ENCODE measurements at regions not wholly inside any gene's neighbourhood (a gene's known extent, or its start where the extent isn't known, plus 50 kb on each side); places are given as distances from the start of the nearest gene placed in this dataset.

DNA sequence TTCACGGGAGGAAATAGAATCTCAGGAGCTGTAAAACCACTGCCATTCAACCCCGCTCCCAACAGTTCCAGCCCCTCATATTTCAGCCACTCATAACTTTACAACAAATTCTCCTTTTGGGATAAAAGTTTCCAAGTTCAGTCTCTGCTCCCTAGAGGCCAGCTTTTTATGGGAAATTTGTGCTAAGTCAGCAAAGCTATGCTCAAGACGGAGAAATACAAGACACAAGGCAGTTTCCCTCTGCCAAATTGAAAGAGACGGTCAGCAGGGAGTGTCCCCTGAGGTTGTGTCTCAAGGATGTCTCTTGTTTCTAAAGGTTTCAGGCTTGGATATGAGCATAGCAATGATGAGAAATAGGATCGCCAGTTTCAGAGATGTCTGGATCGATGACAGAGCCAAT is 608.6 kb downstream of the CCDC171 start:
- no peaks in the 10 kb centered on the region for H3K27me3 Mint-ChIP-seq

DNA sequence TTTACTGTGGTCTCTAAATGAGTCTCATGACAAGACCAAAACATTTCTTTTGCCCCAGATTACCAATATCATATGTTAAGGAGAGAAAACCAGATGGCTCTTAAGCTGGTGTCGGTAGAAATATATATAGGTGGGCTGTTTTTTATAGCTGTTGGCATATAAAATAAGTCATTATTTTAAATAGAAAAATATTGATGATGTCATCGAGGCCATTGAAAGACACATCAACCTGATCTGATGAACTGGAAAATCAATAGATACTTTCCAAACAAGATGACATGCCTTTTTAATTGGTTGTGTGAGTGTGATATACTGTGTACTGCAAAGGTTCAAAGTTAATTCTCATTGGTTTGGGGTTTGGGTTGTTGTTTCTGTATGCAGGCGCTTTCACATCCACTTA is 617.3 kb downstream of the CCDC171 start:
- ATAC-seq (replicated peaks) = no peak
- no peak overlapping the region for H3K4me3 Mint-ChIP-seq
- H3K27me3 Mint-ChIP-seq = no peaks in the 10 kb centered on the region
- H3K4me1 Mint-ChIP-seq = no peaks in the 10 kb centered on the region
- H3K27ac Mint-ChIP-seq = no peak overlapping the region
- H3K9me3 Mint-ChIP-seq = no peaks in the 10 kb centered on the region
- H3K36me3 Mint-ChIP-seq (ENCODE audit: low read depth) = no peaks in the 10 kb centered on the region

More for the DNA sequence above, 608.6 kb downstream of the CCDC171 start:
- Mint-ChIP-seq H3K36me3 (ENCODE audit: low read depth) (no peaks in the 10 kb centered on the region), H3K27ac (no peak overlapping the region), H3K4me3 (no peak overlapping the region), H3K9me3 (peaks cover 16% of the 10 kb centered on the region), H3K4me1 (no peaks in the 10 kb centered on the region)
- no peak for ATAC-seq (replicated peaks)

DNA sequence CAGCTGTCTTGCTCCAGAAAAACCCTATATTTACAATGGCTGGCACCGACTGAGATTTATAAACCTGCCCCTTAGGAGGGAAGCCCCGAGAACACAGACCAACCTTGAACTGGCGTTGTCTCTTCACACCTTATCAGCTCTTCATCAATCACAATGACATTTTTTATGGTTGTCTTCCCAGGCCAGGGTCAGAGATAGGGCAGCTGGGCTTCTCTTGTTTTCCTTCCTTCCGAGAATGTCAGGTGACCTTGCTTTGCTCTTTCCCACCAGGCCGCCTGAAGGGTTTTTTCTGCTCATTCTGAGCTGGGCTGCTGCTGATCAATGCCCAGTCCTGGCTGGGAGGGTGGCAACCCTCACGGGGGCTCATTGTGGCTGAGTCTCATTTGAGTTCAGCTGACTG is 619.1 kb downstream of the CCDC171 start:
- Mint-ChIP-seq H3K36me3 (ENCODE audit: low read depth) (no peaks in the 10 kb centered on the region), H3K9me3 (no peaks in the 10 kb centered on the region), H3K4me1 (no peaks in the 10 kb centered on the region), H3K27ac (no peak overlapping the region), H3K4me3 (no peak overlapping the region), H3K27me3 (no peaks in the 10 kb centered on the region)
- ATAC-seq (replicated peaks) = no peak

DNA sequence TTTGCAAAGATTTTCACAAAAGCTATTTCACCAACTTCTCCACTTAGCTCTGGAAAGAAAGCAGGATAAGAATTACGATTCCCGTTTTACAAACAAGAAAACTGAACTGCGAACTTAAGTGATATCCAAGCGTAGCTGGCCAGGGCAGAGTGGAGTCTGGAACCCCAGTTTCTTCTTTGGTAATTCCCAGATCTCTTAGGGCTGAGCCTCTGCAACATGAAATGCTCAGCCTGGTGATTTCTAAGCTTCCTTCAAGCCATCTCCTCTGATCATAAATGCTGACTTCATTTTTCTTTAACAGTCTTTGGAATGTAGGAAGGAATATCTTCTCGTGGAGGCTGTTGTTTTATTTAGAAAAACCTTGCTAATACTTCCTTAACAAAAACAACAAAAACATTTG is 620.0 kb downstream of the CCDC171 start:
- no peaks in the 10 kb centered on the region for H3K36me3 Mint-ChIP-seq (ENCODE audit: low read depth)
- no peak overlapping the region for H3K27ac Mint-ChIP-seq
- ATAC-seq (replicated peaks) = no peak
- H3K9me3 Mint-ChIP-seq = no peaks in the 10 kb centered on the region
- H3K4me3 Mint-ChIP-seq = no peak overlapping the region
- H3K27me3 Mint-ChIP-seq = no peaks in the 10 kb centered on the region
- H3K4me1 Mint-ChIP-seq = no peaks in the 10 kb centered on the region

DNA sequence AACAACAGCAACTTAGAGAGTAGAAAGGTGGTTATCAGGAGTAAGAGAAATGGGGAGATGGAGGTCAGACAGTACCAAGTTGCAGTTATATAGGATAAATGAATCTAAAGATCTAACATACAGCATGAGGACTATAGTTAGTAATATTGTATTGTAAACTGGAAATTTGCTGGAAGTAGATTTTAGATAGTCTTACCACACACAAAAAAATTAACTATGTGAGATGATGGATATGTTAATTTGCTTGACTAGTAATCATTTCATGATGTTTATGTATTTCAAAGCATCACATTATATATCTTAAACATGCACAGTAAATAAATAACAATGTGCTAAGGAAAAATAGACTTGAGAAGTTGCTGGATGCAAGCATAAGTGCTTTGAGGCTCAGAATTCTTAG is 622.1 kb downstream of the CCDC171 start:
- Mint-ChIP-seq H3K9me3 (no peaks in the 10 kb centered on the region), H3K4me1 (no peaks in the 10 kb centered on the region), H3K27me3 (no peaks in the 10 kb centered on the region), H3K27ac (no peak overlapping the region), H3K4me3 (no peak overlapping the region), H3K36me3 (ENCODE audit: low read depth) (no peaks in the 10 kb centered on the region)
- ATAC-seq (replicated peaks) = no peak

GRCh38 chr9:16175461-16175860 is 622.6 kb downstream of the CCDC171 start:
- no peak overlapping the region for H3K27ac Mint-ChIP-seq
- no peak for ATAC-seq (replicated peaks)
- H3K4me1 Mint-ChIP-seq = no peaks in the 10 kb centered on the region
- no peaks in the 10 kb centered on the region for H3K9me3 Mint-ChIP-seq
- no peaks in the 10 kb centered on the region for H3K36me3 Mint-ChIP-seq (ENCODE audit: low read depth)
- no peaks in the 10 kb centered on the region for H3K27me3 Mint-ChIP-seq
- no peak overlapping the region for H3K4me3 Mint-ChIP-seq

DNA sequence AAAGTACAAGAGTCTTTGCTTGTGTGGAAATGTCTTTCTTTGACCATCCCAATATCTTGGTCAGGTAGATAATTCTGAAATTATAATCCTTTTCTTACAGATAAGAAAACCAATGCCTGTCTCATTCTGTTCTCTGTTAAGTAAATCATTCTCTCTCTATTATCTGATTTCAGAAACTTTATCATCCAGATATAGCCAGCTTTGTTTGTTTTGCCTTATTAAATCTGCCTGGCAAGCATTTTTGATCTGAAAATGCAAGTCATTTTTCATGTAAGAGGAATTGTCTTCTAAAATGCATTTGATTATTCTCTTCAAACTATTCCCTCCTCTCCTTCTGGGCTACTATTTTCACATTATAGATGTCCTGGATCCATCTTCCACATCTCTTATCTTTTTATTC is 625.5 kb downstream of the CCDC171 start:
- H3K36me3 Mint-ChIP-seq (ENCODE audit: low read depth) = no peaks in the 10 kb centered on the region
- no peaks in the 10 kb centered on the region for H3K4me1 Mint-ChIP-seq
- no peak overlapping the region for H3K27ac Mint-ChIP-seq
- no peak for ATAC-seq (replicated peaks)
- H3K4me3 Mint-ChIP-seq = no peak overlapping the region
- no peaks in the 10 kb centered on the region for H3K27me3 Mint-ChIP-seq
- no peaks in the 10 kb centered on the region for H3K9me3 Mint-ChIP-seq

GRCh38 chr9:16179566-16179965 is 626.7 kb downstream of the CCDC171 start:
- Mint-ChIP-seq H3K27ac (no peak overlapping the region), H3K4me1 (no peaks in the 10 kb centered on the region), H3K27me3 (no peaks in the 10 kb centered on the region), H3K36me3 (ENCODE audit: low read depth) (no peaks in the 10 kb centered on the region), H3K4me3 (no peak overlapping the region), H3K9me3 (no peaks in the 10 kb centered on the region)
- peak; percentile 59 for ATAC-seq (replicated peaks)

DNA sequence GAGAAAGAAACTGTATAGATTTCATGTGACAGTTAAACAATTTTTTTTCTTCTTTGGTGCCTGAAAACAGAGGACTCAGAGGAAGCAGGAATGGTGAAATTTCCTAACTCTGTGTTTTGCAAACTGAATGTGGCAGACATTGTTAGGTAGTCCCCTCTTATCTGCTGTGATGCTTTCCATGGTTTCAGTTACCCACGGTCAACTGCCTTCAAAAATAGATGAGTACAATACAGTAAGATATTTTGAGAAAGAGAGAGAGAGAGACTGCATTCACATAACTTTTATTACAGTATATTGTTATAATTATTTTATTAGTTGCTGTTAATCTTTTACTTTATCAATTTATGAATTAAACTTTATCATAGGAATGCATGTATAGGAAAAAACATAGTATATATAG is 627.2 kb downstream of the CCDC171 start:
- Mint-ChIP-seq H3K4me1 (no peaks in the 10 kb centered on the region), H3K27me3 (no peaks in the 10 kb centered on the region), H3K9me3 (no peaks in the 10 kb centered on the region), H3K27ac (no peak overlapping the region), H3K4me3 (no peak overlapping the region), H3K36me3 (ENCODE audit: low read depth) (no peaks in the 10 kb centered on the region)
- no peak for ATAC-seq (replicated peaks)

DNA sequence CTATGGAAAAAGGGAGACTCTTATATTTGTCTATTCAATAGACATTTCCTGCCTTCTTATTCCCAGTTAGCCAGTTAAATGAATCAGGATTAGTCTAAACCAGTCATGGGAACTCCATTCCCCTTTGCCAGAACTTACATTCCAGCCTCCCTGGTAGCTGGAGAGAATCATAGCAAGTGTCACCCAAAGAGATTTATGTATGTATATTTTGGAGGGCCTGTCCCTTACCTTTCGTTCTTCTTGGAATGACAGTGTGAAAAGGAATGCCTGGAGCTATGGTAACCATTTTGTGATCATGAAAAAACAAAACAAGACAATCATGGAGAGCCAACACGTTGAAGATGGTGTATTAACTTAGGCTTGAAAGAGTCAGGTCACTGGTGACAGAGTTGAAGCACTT is 627.7 kb downstream of the CCDC171 start:
- Mint-ChIP-seq H3K4me1 (no peaks in the 10 kb centered on the region), H3K27ac (no peak overlapping the region), H3K4me3 (no peak overlapping the region), H3K27me3 (no peaks in the 10 kb centered on the region), H3K9me3 (no peaks in the 10 kb centered on the region), H3K36me3 (ENCODE audit: low read depth) (no peaks in the 10 kb centered on the region)
- no peak for ATAC-seq (replicated peaks)

DNA sequence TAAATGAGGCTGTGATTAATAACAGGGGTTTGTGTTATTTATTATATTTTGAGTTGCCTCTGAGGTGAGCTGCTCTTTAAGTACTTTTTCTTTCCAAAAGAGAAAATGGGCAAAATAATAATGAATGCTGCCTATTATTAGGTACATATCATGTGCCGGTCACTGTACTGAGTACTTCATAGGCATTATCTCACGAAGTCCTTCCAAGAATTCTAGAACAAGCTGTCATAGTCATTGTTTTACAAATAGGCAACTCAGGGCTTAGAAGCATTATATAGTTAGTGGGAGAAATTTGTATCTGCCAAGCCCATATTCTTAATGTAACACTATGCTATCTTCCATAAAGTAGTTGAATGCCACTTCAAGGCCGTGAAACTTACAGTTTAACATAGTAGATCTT is 628.7 kb downstream of the CCDC171 start:
- no peaks in the 10 kb centered on the region for H3K36me3 Mint-ChIP-seq (ENCODE audit: low read depth)
- ATAC-seq (replicated peaks) = no peak
- H3K4me1 Mint-ChIP-seq = no peaks in the 10 kb centered on the region
- no peak overlapping the region for H3K27ac Mint-ChIP-seq
- H3K4me3 Mint-ChIP-seq = no peak overlapping the region
- H3K9me3 Mint-ChIP-seq = no peaks in the 10 kb centered on the region
- H3K27me3 Mint-ChIP-seq = no peaks in the 10 kb centered on the region

GRCh38 chr9:16182784-16183183 is 629.9 kb downstream of the CCDC171 start:
- Mint-ChIP-seq H3K4me1 (no peaks in the 10 kb centered on the region), H3K27me3 (no peaks in the 10 kb centered on the region), H3K4me3 (no peak overlapping the region), H3K36me3 (ENCODE audit: low read depth) (no peaks in the 10 kb centered on the region), H3K9me3 (no peaks in the 10 kb centered on the region), H3K27ac (no peak overlapping the region)
- ATAC-seq (replicated peaks) = no peak

DNA sequence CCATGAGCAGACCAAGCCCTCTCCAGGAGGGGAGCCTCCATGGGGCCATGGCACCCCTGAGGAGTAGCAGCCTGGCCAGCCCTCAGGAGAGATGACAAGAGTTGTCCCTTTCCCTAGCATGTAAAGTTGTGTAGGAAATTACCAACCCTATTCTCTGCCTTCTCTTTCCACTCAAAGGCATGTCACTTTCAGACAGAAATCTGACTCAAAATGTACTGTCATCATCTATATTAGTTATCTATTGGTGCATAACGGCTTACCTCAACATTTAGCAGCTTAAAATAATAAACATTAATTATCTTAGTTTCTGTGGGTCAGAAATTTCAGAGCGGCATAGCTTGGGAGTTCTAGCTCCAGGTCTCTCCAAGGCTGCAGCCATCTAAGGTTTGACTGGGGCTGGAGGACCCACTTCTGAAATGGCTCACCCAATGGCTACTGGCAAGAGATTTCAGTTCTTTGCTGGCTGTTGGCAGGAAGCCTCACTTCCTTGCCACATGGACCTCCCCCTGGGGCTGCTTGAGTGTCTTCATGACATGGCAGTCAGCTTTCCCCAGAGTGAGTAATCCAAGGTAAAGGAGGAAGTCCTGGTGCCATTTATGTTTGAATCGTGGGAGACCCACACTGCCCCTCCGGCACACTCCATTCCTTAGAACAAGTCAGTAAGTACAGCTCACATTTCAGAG is 632.3 kb downstream of the CCDC171 start:
- ATAC-seq (replicated peaks) = no peak
- H3K4me1 Mint-ChIP-seq = no peaks in the 10 kb centered on the region
- no peaks in the 10 kb centered on the region for H3K27me3 Mint-ChIP-seq
- H3K9me3 Mint-ChIP-seq = peaks cover 7% of the 10 kb centered on the region
- no peaks in the 10 kb centered on the region for H3K36me3 Mint-ChIP-seq (ENCODE audit: low read depth)
- no peak overlapping the region for H3K4me3 Mint-ChIP-seq
- no peak overlapping the region for H3K27ac Mint-ChIP-seq

DNA sequence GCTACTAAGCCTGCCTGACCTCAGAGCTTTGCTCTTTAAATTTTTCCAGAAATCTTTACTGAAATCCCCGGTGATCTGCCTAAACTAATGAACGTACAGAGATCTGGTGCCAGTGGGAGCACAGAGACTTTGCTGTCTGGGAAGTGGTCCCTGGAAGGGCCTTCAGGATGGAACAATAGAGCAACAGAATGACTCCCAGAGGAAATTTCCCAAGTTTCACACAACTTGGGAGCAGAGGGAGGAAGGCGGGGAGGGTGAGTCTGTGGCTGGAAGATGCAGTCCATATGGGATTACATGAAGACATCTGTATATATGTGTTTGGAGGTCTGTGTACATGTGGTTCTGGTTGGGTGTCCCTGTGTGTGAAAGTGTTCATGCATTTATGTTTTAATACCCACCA is 638.3 kb downstream of the CCDC171 start:
- no peak overlapping the region for H3K4me3 Mint-ChIP-seq
- no peaks in the 10 kb centered on the region for H3K36me3 Mint-ChIP-seq (ENCODE audit: low read depth)
- no peaks in the 10 kb centered on the region for H3K27me3 Mint-ChIP-seq
- peaks cover 11% of the 10 kb centered on the region for H3K9me3 Mint-ChIP-seq
- no peak overlapping the region for H3K27ac Mint-ChIP-seq
- ATAC-seq (replicated peaks) = no peak
- H3K4me1 Mint-ChIP-seq = no peaks in the 10 kb centered on the region

DNA sequence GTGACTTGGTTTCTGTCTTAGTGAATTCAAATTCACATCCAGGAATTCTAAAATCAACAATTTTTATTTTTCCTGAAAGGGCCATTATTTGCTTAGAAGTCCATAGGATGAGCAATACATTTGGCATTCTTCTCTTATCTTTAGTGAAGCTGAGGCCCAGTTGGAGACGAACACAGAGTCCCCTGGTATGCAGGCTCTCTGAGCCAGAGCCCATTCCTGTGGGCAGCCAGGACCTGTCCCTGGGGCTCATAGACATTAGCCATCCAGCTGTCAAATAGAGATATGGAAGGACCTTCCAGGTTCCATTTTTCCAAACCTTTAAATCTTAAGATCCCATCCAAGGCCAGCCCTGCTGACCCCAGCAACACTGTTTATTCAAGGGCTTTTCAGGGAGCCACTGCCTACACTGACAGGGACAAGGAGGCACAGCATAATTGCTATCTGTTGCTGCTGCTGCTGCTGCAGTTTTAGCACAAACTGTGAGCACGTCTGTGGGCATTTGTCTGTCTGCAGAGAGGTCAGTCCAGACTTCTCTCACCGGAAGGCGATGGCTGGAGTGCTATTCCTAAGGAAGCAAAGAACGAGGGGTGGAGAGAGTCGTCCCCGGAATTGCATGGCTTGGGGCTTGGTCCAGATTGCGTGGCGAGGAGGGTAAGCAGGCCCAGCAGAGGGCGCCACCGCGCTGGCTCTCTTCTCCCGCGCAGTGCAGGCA is 639.0 kb downstream of the CCDC171 start:
- Mint-ChIP-seq H3K27me3 (no peaks in the 10 kb centered on the region), H3K36me3 (ENCODE audit: low read depth) (no peaks in the 10 kb centered on the region), H3K9me3 (peaks cover 11% of the 10 kb centered on the region), H3K4me1 (no peaks in the 10 kb centered on the region), H3K4me3 (no peak overlapping the region), H3K27ac (no peak overlapping the region)
- ATAC-seq (replicated peaks) = no peak
